MM.1S (cell line): ENCODE measurements at regions not wholly inside any gene's neighbourhood (a gene's known extent, or its start where the extent isn't known, plus 50 kb on each side); places are given as distances from the start of the nearest gene placed in this dataset.

Experiments used
- DNase-seq: peaks from one replicate; pipeline ENCODE4 v3.0.0-alpha.2; 2015
- H2AFZ ChIP-seq: fragments of 300-600 bp; sonication (generic); 2 replicates; pipeline ENCODE4 v1.6.0; 2016; ENCODE audit warnings: antibody characterized with exemption, low read length
- H3F3A ChIP-seq: fragments of 300-600 bp; sonication (generic); 2 replicates; pipeline ENCODE4 v1.6.1; 2016; ENCODE audit warnings: mild to moderate bottlenecking, antibody characterized with exemption, low read length, moderate library complexity, mixed read lengths; ENCODE audit not compliant: insufficient read depth
- H3K27ac ChIP-seq: fragments of 300-600 bp; sonication (generic); 2 replicates; pipeline ENCODE4 v1.5.1; 2016; ENCODE audit warnings: mild to moderate bottlenecking, low read length
- H3K27me3 ChIP-seq: fragments of 300-600 bp; sonication (generic); replicated peaks from 2 replicates; pipeline ENCODE4 v1.6.0; 2016; ENCODE audit warnings: low read length; ENCODE audit not compliant: insufficient read depth
- H3K36me3 ChIP-seq: fragments of 300-600 bp; sonication (generic); replicated peaks from 2 replicates; pipeline ENCODE4 v1.6.1; 2016; ENCODE audit warnings: mild to moderate bottlenecking, low read length, mixed read lengths; ENCODE audit not compliant: insufficient read depth
- H3K4me1 ChIP-seq: fragments of 300-600 bp; sonication (generic); 2 replicates; pipeline ENCODE4 v1.6.1; 2016; ENCODE audit warnings: low read length, mixed read lengths
- H3K4me2 ChIP-seq: fragments of 300-600 bp; sonication (generic); 2 replicates; pipeline ENCODE4 v1.6.0; 2016; ENCODE audit warnings: low read depth, low read length
- H3K4me3 ChIP-seq: fragments of 300-600 bp; sonication (generic); 2 replicates; pipeline ENCODE4 v1.5.1; 2016; ENCODE audit warnings: low read length, mixed read lengths
- H3K79me2 ChIP-seq: fragments of 300-600 bp; sonication (generic); 2 replicates; pipeline ENCODE4 v1.6.1; 2016; ENCODE audit warnings: mixed run types, low read length, mixed read lengths
- H3K9ac ChIP-seq: fragments of 300-600 bp; sonication (generic); 2 replicates; pipeline ENCODE4 v1.6.1; 2016; ENCODE audit warnings: low read length, mixed read lengths
- H3K9me2 ChIP-seq: fragments of 300-600 bp; sonication (generic); replicated peaks from 2 replicates; pipeline ENCODE4 v1.6.1; 2016; ENCODE audit warnings: mild to moderate bottlenecking, low read length, mixed read lengths; ENCODE audit not compliant: insufficient read depth
- H3K9me3 ChIP-seq: fragments of 300-600 bp; sonication (generic); replicated peaks from 2 replicates; pipeline ENCODE4 v1.6.1; 2016; ENCODE audit warnings: mild to moderate bottlenecking, low read length, mixed read lengths; ENCODE audit not compliant: insufficient read depth
- H4K20me1 ChIP-seq: fragments of 300-600 bp; sonication (generic); 2 replicates; pipeline ENCODE4 v1.6.1; 2016; ENCODE audit warnings: mild to moderate bottlenecking, low read length, moderate library complexity, mixed read lengths; ENCODE audit not compliant: insufficient read depth
- CTCF ChIP-seq: fragments of 300-600 bp; sonication (generic); IDR thresholded peaks from 2 replicates; pipeline ENCODE4 v1.5.1; 2016; ENCODE audit warnings: antibody characterized with exemption, low read length, mixed read lengths
- EZH2 ChIP-seq: fragments of 300-600 bp; sonication (generic); optimal IDR thresholded peaks from 2 replicates; pipeline ENCODE3; 2017; ENCODE audit warnings: low read depth, mild to moderate bottlenecking, antibody characterized with exemption, low read length, mixed read lengths
- EZH2phosphoT487 ChIP-seq: fragments of 300-600 bp; sonication (generic); IDR thresholded peaks from 2 replicates; pipeline ENCODE4 v1.6.1; 2018; ENCODE audit warnings: antibody characterized with exemption, low read length

- H3K9me3 ChIP-seq, result no peaks in the 10 kb centered on the region
- no peaks in the 10 kb centered on the region for H3K27me3 ChIP-seq
- H4K20me1 ChIP-seq, result no peaks in the 10 kb centered on the region
- H2AFZ ChIP-seq, result no peak overlapping the region
- no peak for TF ChIP-seq CTCF
- no peak for TF ChIP-seq EZH2phosphoT487
- no peak for TF ChIP-seq EZH2
- no peaks in the 10 kb centered on the region for H3K79me2 ChIP-seq
- no peak overlapping the region for H3K9ac ChIP-seq
- no peak for DNase-seq
- H3K4me3 ChIP-seq, result no peak overlapping the region
- H3K4me2 ChIP-seq, result no peak overlapping the region
- H3K27ac ChIP-seq, result no peak overlapping the region
- no peaks in the 10 kb centered on the region for H3K9me2 ChIP-seq
- no peaks in the 10 kb centered on the region for H3K36me3 ChIP-seq
- H3K4me1 ChIP-seq, result peaks cover 37% of the 10 kb centered on the region
- H3F3A ChIP-seq, result peaks cover 17% of the 10 kb centered on the region
Measured at GRCh38 chr22:22032099-22032905, 49.7 kb upstream of the TOP3B start.
